ENCODE measurements at regions not wholly inside any gene's neighbourhood (a gene's known extent, or its start where the extent isn't known, plus 50 kb on each side); places are given as distances from the start of the nearest gene placed in this dataset.

GRCh38 chr15:55016225-55016624, 180.5 kb downstream of the RSL24D1 start:
- Histone ChIP-seq H3K27me3 (ENCODE audit: insufficient read depth, low read length) (no peaks in the 10 kb centered on the region), H3K36me3 (ENCODE audit: control insufficient read depth in 1 of 2, insufficient read depth in 2 of 2, low read length in 2 of 2) (no peaks in the 10 kb centered on the region), H3K9me2 (ENCODE audit: insufficient read depth) (no peaks in the 10 kb centered on the region), H3K9ac (ENCODE audit: low read length) (no peak overlapping the region), H3K27ac (ENCODE audit: low read depth, low read length) (no peak overlapping the region), H2AFZ (ENCODE audit: low read depth, low read length, poor library complexity, severe bottlenecking) (no peak overlapping the region), H3K9me3 (ENCODE audit: control insufficient read depth in 1 of 2, insufficient read depth in 1 of 2, low read depth in 1 of 2, low read length in 2 of 2) (no peaks in the 10 kb centered on the region), H4K20me1 (ENCODE audit: insufficient read depth) (no peaks in the 10 kb centered on the region), H3K4me2 (ENCODE audit: low read length) (no peak overlapping the region), H3K4me1 (ENCODE audit: control insufficient read depth in 1 of 2, insufficient read depth in 2 of 2, low read length in 2 of 2) (no peaks in the 10 kb centered on the region), H3K4me3 (replicated peaks in 1 of 2; ENCODE audit: low read depth in 1 of 2, low read length in 2 of 2) (no peak overlapping the region), H3K79me2 (ENCODE audit: insufficient read depth, low read length) (no peaks in the 10 kb centered on the region)
- TF ChIP-seq MAX (IDR thresholded peaks at IDR 0.05) (no peak), FOSL1 (IDR thresholded peaks at IDR 0.05; ENCODE audit: low read depth) (no peak), JUND (IDR thresholded peaks at IDR 0.05) (no peak), TCF7L2 (IDR thresholded peaks at IDR 0.05; ENCODE audit: borderline replicate concordance, extremely low read depth, insufficient read depth, insufficient read length) (no peak), YY1 (IDR thresholded peaks at IDR 0.05; ENCODE audit: extremely low read depth, insufficient replicate concordance, low read depth, low read length) (no peak), ZBTB33 (IDR thresholded peaks at IDR 0.05; ENCODE audit: extremely low read depth, insufficient replicate concordance, low read length) (no peak), ZFX (IDR thresholded peaks at IDR 0.05) (no peak), SRF (IDR thresholded peaks at IDR 0.05; ENCODE audit: low read depth) (no peak), CTCF (IDR thresholded peaks at IDR 0.05 in 2 of 3, conservative IDR thresholded peaks at IDR 0.05 in 1 of 3; ENCODE audit: borderline replicate concordance in 1 of 3, insufficient read depth in 1 of 3, low read depth in 2 of 3, low read length in 2 of 3) (no peak), ATF3 (IDR thresholded peaks at IDR 0.05) (no peak), SIN3A (IDR thresholded peaks at IDR 0.05; ENCODE audit: low read depth) (no peak), EZH2phosphoT487 (IDR thresholded peaks at IDR 0.05; ENCODE audit: borderline replicate concordance) (no peak), REST (IDR thresholded peaks at IDR 0.05; ENCODE audit: low read depth) (no peak), ELF1 (IDR thresholded peaks at IDR 0.05; ENCODE audit: borderline replicate concordance, low read depth) (no peak), EZH2 (IDR thresholded peaks at IDR 0.05) (no peak)
- CTCF ChIA-PET, result no interaction called here
- no TSS peak for BruUV-seq (replicated peaks)
- POLR2A ChIA-PET, result no interaction called here
- RAD21 ChIA-PET (ENCODE audit: low non-redundant PET in 1 of 2, low total read pairs in 2 of 2, uncharacterized antibody in 2 of 2, unreplicated experiment in 2 of 2), result no interaction called here
- ATAC-seq, result no peak
- intact Hi-C loops (cut with micrococcal nuclease), result no loop called here
- DNase-seq (ENCODE audit: low read depth, low spot score), result no peak

Data from HCT116 (cell line).